ENCODE measurements at regions not wholly inside any gene's neighbourhood (a gene's known extent, or its start where the extent isn't known, plus 50 kb on each side); places are given as distances from the start of the nearest gene placed in this dataset.

GRCh38 chr2:220994846-220995245 lies 577.3 kb downstream of the EPHA4 start:
- no peak for TF ChIP-seq EZH2phosphoT487 (IDR thresholded peaks at IDR 0.05; ENCODE audit: insufficient read depth, low read depth)
- TF ChIP-seq EZH2 (IDR thresholded peaks at IDR 0.05; ENCODE audit: insufficient read depth, poor library complexity, severe bottlenecking), result no peak
